A673 (cell line): ENCODE measurements at regions not wholly inside any gene's neighbourhood (a gene's known extent, or its start where the extent isn't known, plus 50 kb on each side); places are given as distances from the start of the nearest gene placed in this dataset.

Source experiments
- BruUV-seq: library from RNA; stranded (reverse); fragments of 400-500 nt; replicated peaks from 2 replicates; lab custom pipeline; 2021; lab: Mats Ljungman, UMichigan
- CTCF ChIA-PET: fragments of 300-600 bp; sonication (Branson Sonifier 250); formaldehyde crosslinking; loops from one replicate; lab custom pipeline; 2022; ENCODE audit warnings: antibody characterized with exemption; lab: Charles Lee
- POLR2A ChIA-PET: fragments of 300-600 bp; sonication (Branson Sonifier 250); formaldehyde crosslinking; loops from one replicate; lab custom pipeline; 2022; ENCODE audit warnings: antibody characterized with exemption; ENCODE audit not compliant: low non-redundant PET; lab: Charles Lee
- DNase-seq: peaks from one replicate; pipeline ENCODE4 v3.0.0-alpha.2; 2015; ENCODE audit warnings: low spot score
- H3K27ac ChIP-seq: fragments of 200-600 bp; sonication (generic); 2 replicates; pipeline ENCODE4 v1.5.1; 2016; ENCODE audit warnings: mixed run types, low read depth, mild to moderate bottlenecking, mixed read lengths, antibody characterized with exemption, low read length; ENCODE audit not compliant: poor library complexity, severe bottlenecking
- H3K27me3 ChIP-seq: fragments of 200-600 bp; sonication (generic); replicated peaks from 2 replicates; pipeline ENCODE4 v1.6.1; 2017; ENCODE audit warnings: mixed run types, low read depth, mild to moderate bottlenecking, mixed read lengths, antibody characterized with exemption, low read length; ENCODE audit not compliant: insufficient read depth, poor library complexity
- H3K36me3 ChIP-seq: fragments of 200-600 bp; sonication (generic); 2 replicates; pipeline ENCODE4 v1.6.1; 2016; ENCODE audit warnings: mixed run types, mild to moderate bottlenecking, mixed read lengths, antibody characterized with exemption, low read length; ENCODE audit not compliant: insufficient read depth, poor library complexity, severe bottlenecking
- H3K4me1 ChIP-seq: fragments of 200-600 bp; sonication (generic); 2 replicates; pipeline ENCODE4 v1.6.1; 2017; ENCODE audit warnings: mixed run types, mild to moderate bottlenecking, mixed read lengths, antibody characterized with exemption, low read length; ENCODE audit not compliant: insufficient read depth, poor library complexity, severe bottlenecking
- H3K4me3 ChIP-seq: fragments of 200-600 bp; sonication (generic); 2 replicates; pipeline ENCODE4 v1.5.1; 2016; ENCODE audit warnings: low read depth, mixed run types, mild to moderate bottlenecking, mixed read lengths, low read length; ENCODE audit not compliant: poor library complexity, severe bottlenecking
- H3K9me3 ChIP-seq: fragments of 200-600 bp; sonication (generic); 2 replicates; pipeline ENCODE4 v1.6.1; 2016; ENCODE audit warnings: mixed run types, low read depth, mild to moderate bottlenecking, mixed read lengths, antibody characterized with exemption, low read length; ENCODE audit not compliant: poor library complexity, severe bottlenecking
- EZH2 ChIP-seq: fragments of 200-600 bp; sonication (generic); IDR thresholded peaks from 2 replicates; pipeline ENCODE4 v1.6.1; 2017; ENCODE audit warnings: borderline replicate concordance, low read depth, mild to moderate bottlenecking, mixed read lengths, antibody characterized with exemption, low read length; ENCODE audit not compliant: poor library complexity, severe bottlenecking
- intact Hi-C: fragments of 100-400 bp; cut with micrococcal nuclease; formaldehyde crosslinking; loops from one replicate; pipeline ENCODE4 v1.10.0; 2022; ENCODE audit not compliant: unreplicated experiment
- TF ChIP-seq, protein P1 (sequence below): fragments of 300-800, 200-600 bp; sonication (generic); conservative IDR thresholded peaks from 2 replicates; pipeline ENCODE4 v1.5.1; 2017; ENCODE audit warnings: low read depth, mild to moderate bottlenecking, antibody characterized with exemption, low read length, moderate library complexity, mixed read lengths

- H3K4me3 ChIP-seq, result no peak overlapping the region
- ChIA-PET CTCF (no interaction called here), POLR2A (no interaction called here)
- H3K9me3 ChIP-seq, result peaks cover 45% of the 10 kb centered on the region
- intact Hi-C loops, result no loop called here
- DNase-seq, result no peak
- H3K36me3 ChIP-seq, result no peaks in the 10 kb centered on the region
- H3K27me3 ChIP-seq, result no peaks in the 10 kb centered on the region
- H3K4me1 ChIP-seq, result no peaks in the 10 kb centered on the region
- H3K27ac ChIP-seq, result no peak overlapping the region
- TF ChIP-seq EZH2, result no peak
- TF ChIP-seq, protein P1, sequence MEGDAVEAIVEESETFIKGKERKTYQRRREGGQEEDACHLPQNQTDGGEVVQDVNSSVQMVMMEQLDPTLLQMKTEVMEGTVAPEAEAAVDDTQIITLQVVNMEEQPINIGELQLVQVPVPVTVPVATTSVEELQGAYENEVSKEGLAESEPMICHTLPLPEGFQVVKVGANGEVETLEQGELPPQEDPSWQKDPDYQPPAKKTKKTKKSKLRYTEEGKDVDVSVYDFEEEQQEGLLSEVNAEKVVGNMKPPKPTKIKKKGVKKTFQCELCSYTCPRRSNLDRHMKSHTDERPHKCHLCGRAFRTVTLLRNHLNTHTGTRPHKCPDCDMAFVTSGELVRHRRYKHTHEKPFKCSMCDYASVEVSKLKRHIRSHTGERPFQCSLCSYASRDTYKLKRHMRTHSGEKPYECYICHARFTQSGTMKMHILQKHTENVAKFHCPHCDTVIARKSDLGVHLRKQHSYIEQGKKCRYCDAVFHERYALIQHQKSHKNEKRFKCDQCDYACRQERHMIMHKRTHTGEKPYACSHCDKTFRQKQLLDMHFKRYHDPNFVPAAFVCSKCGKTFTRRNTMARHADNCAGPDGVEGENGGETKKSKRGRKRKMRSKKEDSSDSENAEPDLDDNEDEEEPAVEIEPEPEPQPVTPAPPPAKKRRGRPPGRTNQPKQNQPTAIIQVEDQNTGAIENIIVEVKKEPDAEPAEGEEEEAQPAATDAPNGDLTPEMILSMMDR, result no peak
- BruUV-seq, result no TSS peak
Measured at GRCh38 chr10:56063642-56064041, 297.4 kb downstream of the ZWINT start.

- no peak for DNase-seq
- Histone ChIP-seq H3K36me3 (no peaks in the 10 kb centered on the region), H3K4me1 (no peaks in the 10 kb centered on the region), H3K27ac (no peak overlapping the region), H3K9me3 (peaks cover 26% of the 10 kb centered on the region), H3K27me3 (no peaks in the 10 kb centered on the region), H3K4me3 (no peak overlapping the region)
- intact Hi-C loops, result no loop called here
- TF ChIP-seq, protein P1, result no peak
- POLR2A ChIA-PET, result no interaction called here
- BruUV-seq, result no TSS peak
- CTCF ChIA-PET, result no interaction called here
Measured at GRCh38 chr10:56057860-56058259, 303.2 kb downstream of the ZWINT start.

- DNase-seq, result no peak
- H3K36me3 ChIP-seq, result no peaks in the 10 kb centered on the region
- no peak overlapping the region for H3K27ac ChIP-seq
- H3K4me3 ChIP-seq, result no peak overlapping the region
- POLR2A ChIA-PET, result no interaction called here
- H3K9me3 ChIP-seq, result peaks cover 22% of the 10 kb centered on the region
- TF ChIP-seq, protein P1, result no peak
- TF ChIP-seq EZH2, result no peak
- CTCF ChIA-PET, result no interaction called here
- H3K27me3 ChIP-seq, result no peaks in the 10 kb centered on the region
- H3K4me1 ChIP-seq, result no peaks in the 10 kb centered on the region
- intact Hi-C loops, result no loop called here
- no TSS peak for BruUV-seq
Measured at GRCh38 chr10:56035489-56035888, 325.6 kb downstream of the ZWINT start.
